ENCODE measurements at regions not wholly inside any gene's neighbourhood (a gene's known extent, or its start where the extent isn't known, plus 50 kb on each side); places are given as distances from the start of the nearest gene placed in this dataset.

GRCh38 chr6:85996034-85996375, 353.3 kb upstream of the SYNCRIP start:
- TF ChIP-seq CTCF (conservative IDR thresholded peaks at IDR 0.05; ENCODE audit: low read depth, low read length), result no peak
- TF ChIP-seq EZH2 (IDR thresholded peaks at IDR 0.05; ENCODE audit: low read length, unreplicated experiment), result no peak
- TF ChIP-seq EZH2phosphoT487 (IDR thresholded peaks at IDR 0.05; ENCODE audit: borderline replicate concordance, low read length), result no peak

Data from PC-3 (cell line).